ENCODE measurements at regions not wholly inside any gene's neighbourhood (a gene's known extent, or its start where the extent isn't known, plus 50 kb on each side); places are given as distances from the start of the nearest gene placed in this dataset.
"Not testable (repeated sequence)": the region's sequence is repeated elsewhere in the genome, so short reads cannot be mapped to it uniquely, and the experiment has no call there.

GRCh38 chr17:52636443-52636842 is 477.9 kb upstream of the CA10 start:
- DNase-seq (ENCODE audit: low spot score in 2 of 2) = no peak
- Histone ChIP-seq H3K4me1 (no peaks in the 10 kb centered on the region), H3K4me3 (no peak overlapping the region), H3K9me3 (no peaks in the 10 kb centered on the region), H3K27ac (no peak overlapping the region), H3K27me3 (no peaks in the 10 kb centered on the region), H3K36me3 (no peaks in the 10 kb centered on the region)
- TF ChIP-seq EP300 (IDR thresholded peaks at IDR 0.05) (no peak), CTCF (IDR thresholded peaks at IDR 0.05) (no peak), POLR2A (IDR thresholded peaks at IDR 0.05) (no peak)
- 80 to 82% methylated on average over 2 of the region's 2 CpGs for WGBS, 2 donors

- Histone ChIP-seq H3K9me3 (no peaks in the 10 kb centered on the region), H3K36me3 (no peaks in the 10 kb centered on the region), H3K4me3 (no peak overlapping the region), H3K27ac (no peak overlapping the region), H3K27me3 (no peaks in the 10 kb centered on the region), H3K4me1 (no peaks in the 10 kb centered on the region)
- no peak for TF ChIP-seq EP300 (IDR thresholded peaks at IDR 0.05)
- no peak for TF ChIP-seq POLR2A (IDR thresholded peaks at IDR 0.05)
- TF ChIP-seq CTCF (IDR thresholded peaks at IDR 0.05) = no peak
- WGBS, 2 donors = 84 to 86% methylated on average over 2 of the region's 2 CpGs
- DNase-seq (ENCODE audit: low spot score in 2 of 2) = no peak
Observed at GRCh38 chr17:52606590-52606989, 448.1 kb upstream of the CA10 start.

- Histone ChIP-seq H3K27ac (no peak overlapping the region), H3K9me3 (no peaks in the 10 kb centered on the region), H3K4me1 (no peaks in the 10 kb centered on the region), H3K27me3 (no peaks in the 10 kb centered on the region), H3K36me3 (no peaks in the 10 kb centered on the region), H3K4me3 (no peak overlapping the region)
- no peak for DNase-seq (ENCODE audit: low spot score in 2 of 2)
- 48% methylated on average over 2 of the region's 2 CpGs for WGBS, 2 donors
- TF ChIP-seq EP300 (IDR thresholded peaks at IDR 0.05) (no peak), CTCF (IDR thresholded peaks at IDR 0.05) (no peak), POLR2A (IDR thresholded peaks at IDR 0.05) (no peak)
Observed at GRCh38 chr17:52606098-52606497, 447.6 kb upstream of the CA10 start.

DNA sequence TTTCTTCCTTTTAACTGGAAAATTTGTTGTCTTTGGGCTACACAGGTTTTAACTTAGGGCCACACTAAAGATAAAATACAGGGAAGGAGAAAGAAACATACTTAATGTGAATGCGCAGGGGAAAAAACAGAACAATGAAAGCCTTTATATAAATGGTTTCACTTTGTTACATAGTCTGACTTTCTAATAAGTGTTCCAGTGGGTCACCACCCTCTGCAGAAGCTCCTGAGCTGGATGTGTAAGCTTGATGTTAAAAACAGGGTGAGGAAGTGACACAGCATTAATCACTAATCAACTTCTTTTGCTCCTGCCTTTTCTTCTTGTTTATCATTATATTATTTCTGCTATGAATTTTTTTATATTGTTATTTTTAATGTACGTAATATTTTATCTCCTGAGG is 445.6 kb upstream of the CA10 start:
- H3K9me3 ChIP-seq = no peaks in the 10 kb centered on the region
- no peak overlapping the region for H3K4me3 ChIP-seq
- H3K27ac ChIP-seq = no peak overlapping the region
- H3K36me3 ChIP-seq = no peaks in the 10 kb centered on the region
- WGBS, 2 donors = 14 to 28% methylated on average over 2 of the region's 2 CpGs
- no peaks in the 10 kb centered on the region for H3K27me3 ChIP-seq
- no peaks in the 10 kb centered on the region for H3K4me1 ChIP-seq
- DNase-seq (ENCODE audit: low spot score in 2 of 2) = no peak
- TF ChIP-seq CTCF (IDR thresholded peaks at IDR 0.05) (no peak), EP300 (IDR thresholded peaks at IDR 0.05) (no peak), POLR2A (IDR thresholded peaks at IDR 0.05) (no peak)

GRCh38 chr17:52597452-52598215 is 439.1 kb upstream of the CA10 start:
- not testable (repeated sequence) for DNase-seq (ENCODE audit: low spot score in 2 of 2); H3K4me1 ChIP-seq; H3K27me3 ChIP-seq; H3K9me3 ChIP-seq; H3K27ac ChIP-seq; H3K36me3 ChIP-seq; H3K4me3 ChIP-seq
- 73 to 75% methylated on average over 11 of the region's 11 CpGs for WGBS, 2 donors

Data from tibial nerve (tissue), 4 donors.